A549 (cell line): ENCODE measurements at regions not wholly inside any gene's neighbourhood (a gene's known extent, or its start where the extent isn't known, plus 50 kb on each side); places are given as distances from the start of the nearest gene placed in this dataset.

Source experiments
- ATAC-seq, 2 experiments: fragments of 200-7000 bp in 1 of 2; fragments of >200 bp in 1 of 2; cut with Nextera tagmentation in 1 of 2; cut with Tn5 transposase in 1 of 2; 3 replicates each; pipeline versions ENCODE4 v1.8.0 to v1.9.1; 2018 to 2020; ENCODE audit warnings: mild to moderate bottlenecking in 1 of 2, moderate library complexity in 1 of 2
- CTCF ChIA-PET: fragments of 300-600 bp; sonication (Branson Sonifier 250); formaldehyde crosslinking; extraction: SDS; loops from one replicate; lab custom pipeline; 2021; ENCODE audit warnings: antibody characterized with exemption, inconsistent platforms; lab: Yijun Ruan, JAX
- POLR2A ChIA-PET: fragments of 350-600 bp; formaldehyde crosslinking; extraction: SDS; loops from one replicate; lab custom pipeline; 2021; ENCODE audit warnings: antibody characterized with exemption, inconsistent platforms; lab: Yijun Ruan, JAX
- DNase-seq, 2 experiments: peaks; one replicate each; pipeline versions ENCODE4 v3.0.0 to v3.0.0-alpha.2; 2011 to 2016; ENCODE audit warnings: low read depth in 1 of 2, low spot score in 1 of 2
- FAIRE-seq: peaks from 2 replicates; lab custom pipeline; 2011; peaks lifted over from hg19 to GRCh38; lab: Jason Lieb, UNC
- H3K27ac ChIP-seq, 2 experiments: fragments of >200 bp; sonication (Bioruptor Twin); formaldehyde crosslinking; 3 replicates each; pipeline ENCODE4 v1.5.1; 2016 to 2017
- H3K4me1 ChIP-seq: fragments of >200 bp; sonication (Bioruptor Twin); formaldehyde crosslinking; 3 replicates; pipeline ENCODE4 v1.6.1; 2016
- H3K4me2 ChIP-seq: fragments of >200 bp; sonication (Bioruptor Twin); formaldehyde crosslinking; 3 replicates; pipeline ENCODE4 v1.6.1; 2016
- H3K4me3 ChIP-seq: fragments of >200 bp; sonication (Bioruptor Twin); formaldehyde crosslinking; 3 replicates; pipeline ENCODE4 v1.5.1; 2016
- H3K9me3 ChIP-seq: fragments of >200 bp; sonication (Bioruptor Twin); formaldehyde crosslinking; 3 replicates; pipeline ENCODE4 v1.6.1; 2016
- ATOH8 ChIP-seq: fragments of 250-450 bp; sonication (Bioruptor Pico); IDR thresholded peaks from 2 replicates; pipeline ENCODE4 v1.5.0; 2020; ENCODE audit warnings: low read depth, mild to moderate bottlenecking, moderate library complexity
- CHD4 ChIP-seq: fragments of 200-600 bp; sonication (generic); IDR thresholded peaks from 2 replicates; pipeline ENCODE4 v1.6.1; 2016; ENCODE audit warnings: antibody characterized with exemption, mild to moderate bottlenecking, borderline replicate concordance
- CTCF ChIP-seq: fragments of >200 bp; sonication (Bioruptor Twin); formaldehyde crosslinking; IDR thresholded peaks from 3 replicates; pipeline ENCODE4 v1.5.1; 2016
- EHMT2 ChIP-seq: fragments of 200-600 bp; sonication (generic); IDR thresholded peaks from 2 replicates; pipeline ENCODE4 v1.6.1; 2016; ENCODE audit warnings: antibody characterized with exemption, low read depth, mild to moderate bottlenecking, moderate library complexity
- ELK1 ChIP-seq: fragments of 150-350 bp; IDR thresholded peaks from 2 replicates; pipeline ENCODE4 v1.6.1; 2014; ENCODE audit warnings: low read depth, mild to moderate bottlenecking, low read length
- EP300 ChIP-seq, 2 experiments: fragments of >200 bp; sonication (Bioruptor Twin); formaldehyde crosslinking; IDR thresholded peaks; 2 replicates in 1 of 2; 3 replicates in 1 of 2; pipeline ENCODE4 v1.6.1; 2016 to 2017
- FOSB ChIP-seq: fragments of 250-450 bp; sonication (Bioruptor Pico); IDR thresholded peaks from 2 replicates; pipeline ENCODE4 v1.5.0; 2020; ENCODE audit warnings: mild to moderate bottlenecking, moderate library complexity
- FOSL2 ChIP-seq, 2 experiments: fragments of 450-650 bp in 1 of 2; fragments of >200 bp in 1 of 2; sonication (Bioruptor Twin) in 1 of 2; formaldehyde crosslinking; IDR thresholded peaks; 2 replicates each; pipeline versions ENCODE4 v1.5.0 to v1.6.1; 2016 to 2020; ENCODE audit warnings: mild to moderate bottlenecking in 1 of 2, moderate library complexity in 1 of 2
- HEYL ChIP-seq: fragments of 250-450 bp; sonication (Bioruptor Pico); IDR thresholded peaks from 2 replicates; pipeline ENCODE4 v1.8.0; 2021; ENCODE audit warnings: mild to moderate bottlenecking, moderate library complexity
- HOXB13 ChIP-seq: fragments of 250-450 bp; sonication (Bioruptor Pico); IDR thresholded peaks from 2 replicates; pipeline ENCODE4 v1.5.0; 2020; ENCODE audit warnings: low read depth, mild to moderate bottlenecking, moderate library complexity
- KDM5A ChIP-seq: fragments of 200-600 bp; sonication (generic); IDR thresholded peaks from 2 replicates; pipeline ENCODE4 v1.6.1; 2016; ENCODE audit warnings: antibody characterized with exemption, mild to moderate bottlenecking
- MAFK ChIP-seq: fragments of 450-650 bp; IDR thresholded peaks from 2 replicates; pipeline ENCODE4 v1.6.1; 2014; ENCODE audit not compliant: partially characterized antibody
- MYC ChIP-seq: IDR thresholded peaks from 2 replicates; pipeline ENCODE4 v1.6.1; 2012; ENCODE audit warnings: mild to moderate bottlenecking, inconsistent platforms, low read length, improper control_type of control experiment, borderline replicate concordance
- NPAS2 ChIP-seq: fragments of 250-450 bp; sonication (Bioruptor Pico); IDR thresholded peaks from 2 replicates; pipeline ENCODE4 v1.8.0; 2022; ENCODE audit warnings: mild to moderate bottlenecking, moderate library complexity, borderline replicate concordance
- NR3C1 ChIP-seq: fragments of >200 bp; sonication (Bioruptor Twin); formaldehyde crosslinking; IDR thresholded peaks from 3 replicates; pipeline ENCODE4 v1.6.1; 2017
- PBX3 ChIP-seq: IDR thresholded peaks from 2 replicates; pipeline ENCODE4 v1.6.1; 2012
- RAD21 ChIP-seq, 2 experiments: fragments of >200 bp in 1 of 2; sonication (Bioruptor Twin) in 1 of 2; formaldehyde crosslinking in 1 of 2; IDR thresholded peaks in 1 of 2; conservative IDR thresholded peaks in 1 of 2; 2 replicates in 1 of 2; 3 replicates in 1 of 2; pipeline ENCODE4 v1.6.1; 2012 to 2018; ENCODE audit warnings: inconsistent platforms in 1 of 2
- RFX5 ChIP-seq: fragments of 450-650 bp; IDR thresholded peaks from 2 replicates; pipeline ENCODE4 v1.7.1; 2014; ENCODE audit warnings: antibody characterized with exemption, mild to moderate bottlenecking, moderate library complexity
- RNF2 ChIP-seq: fragments of 200-600 bp; sonication (generic); IDR thresholded peaks from 2 replicates; pipeline ENCODE4 v1.6.1; 2016; ENCODE audit warnings: low read depth, mild to moderate bottlenecking, antibody characterized with exemption, moderate library complexity, borderline replicate concordance
- SMC3 ChIP-seq: fragments of >200 bp; sonication (Bioruptor Twin); formaldehyde crosslinking; IDR thresholded peaks from 3 replicates; pipeline ENCODE4 v1.6.1; 2018; ENCODE audit warnings: inconsistent platforms
- TFCP2L1 ChIP-seq: fragments of 250-450 bp; sonication (Bioruptor Pico); IDR thresholded peaks from 2 replicates; pipeline ENCODE4 v1.5.0; 2021; ENCODE audit warnings: mild to moderate bottlenecking
- TP53 ChIP-seq: fragments of 250-450 bp; sonication (Bioruptor Pico); IDR thresholded peaks from 2 replicates; pipeline ENCODE4 v1.5.0; 2021; ENCODE audit warnings: mild to moderate bottlenecking, moderate library complexity
- ZC3H11A ChIP-seq: fragments of 450-650 bp; IDR thresholded peaks from 2 replicates; pipeline ENCODE4 v1.6.1; 2014; ENCODE audit warnings: antibody characterized with exemption, mild to moderate bottlenecking
- ZFP36 ChIP-seq: fragments of 450-650 bp; IDR thresholded peaks from 2 replicates; pipeline ENCODE4 v1.6.1; 2014; ENCODE audit warnings: borderline replicate concordance; ENCODE audit not compliant: partially characterized antibody
- WGBS: methylation state at CpG from one replicate; pipeline ENCODE4 v1.1.6; 2017; ENCODE audit errors: missing lambda C conversion rate; 5-methylcytosine and 5-hydroxymethylcytosine counted together
- TF ChIP-seq, protein P1 (sequence below): fragments of 450-650 bp; IDR thresholded peaks from 2 replicates; pipeline ENCODE4 v1.6.1; 2014; ENCODE audit warnings: antibody characterized with exemption

DNA sequence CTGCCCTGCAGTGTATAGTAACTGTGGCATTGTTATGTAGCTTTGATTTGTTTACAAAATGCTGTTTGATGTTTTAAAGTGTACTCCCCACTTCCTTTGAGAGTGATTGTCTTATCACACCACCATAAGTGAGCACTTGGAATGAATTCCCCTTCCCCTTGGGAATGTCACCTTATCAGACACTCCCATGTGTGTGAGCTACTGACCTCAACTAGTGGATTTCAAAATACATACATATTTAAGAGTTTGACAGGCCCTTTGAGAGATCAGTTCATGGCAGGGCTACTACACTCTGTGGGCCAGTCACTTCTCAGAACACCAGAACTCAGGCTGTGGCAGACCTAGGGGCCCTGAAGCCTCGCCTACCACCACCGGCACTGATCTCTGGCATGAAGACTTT is 547.6 kb downstream of the NR2F2 start:
- POLR2A ChIA-PET = no interaction called here
- TF ChIP-seq CTCF = no peak
- no peak for TF ChIP-seq MAFK
- TF ChIP-seq EHMT2 = no peak
- TF ChIP-seq CHD4 = no peak
- no peak for TF ChIP-seq HEYL (CRISPR knock-in tag)
- TF ChIP-seq TFCP2L1 (CRISPR knock-in tag) = no peak
- no peak for TF ChIP-seq HOXB13 (CRISPR knock-in tag)
- no peak for TF ChIP-seq ELK1
- TF ChIP-seq SMC3 = no peak
- TF ChIP-seq NPAS2 (CRISPR knock-in tag) = no peak
- no peak for TF ChIP-seq PBX3

GRCh38 chr15:96882121-96882772 is 551.7 kb downstream of the NR2F2 start:
- TF ChIP-seq FOSB (no peak), RNF2 (no peak), ATOH8 (CRISPR knock-in tag) (no peak), MYC (no peak), KDM5A (no peak), NR3C1 (no peak), EP300 (IDR thresholded peaks at IDR 0.05) (no peak)
- Histone ChIP-seq H3K9me3 (no peaks in the 10 kb centered on the region), H3K4me1 (no peaks in the 10 kb centered on the region), H3K4me3 (no peak overlapping the region), H3K4me2 (no peak overlapping the region), H3K27ac (no peak overlapping the region)
- POLR2A ChIA-PET = no interaction called here
- no peak for DNase-seq
- no peak for ATAC-seq
- no peak for FAIRE-seq
- CTCF ChIA-PET = no interaction called here
- WGBS = 17% methylated on average over 4 of the region's 4 CpGs

More for the DNA sequence above, 547.6 kb downstream of the NR2F2 start:
- no peak overlapping the region for H3K4me3 ChIP-seq
- H3K9me3 ChIP-seq = no peaks in the 10 kb centered on the region
- DNase-seq (no peak), ATAC-seq (no peak), FAIRE-seq (no peak)
- no peak overlapping the region for H3K4me2 ChIP-seq
- CTCF ChIA-PET = interaction anchor here (0.9 kb wide), 1 partner anchor 551 kb away, joined by 3 read pairs; no protein-coding TSS in a partner anchor
- no peaks in the 10 kb centered on the region for H3K4me1 ChIP-seq
- 44% methylated on average over 2 of the region's 2 CpGs for WGBS
- no peak overlapping the region for H3K27ac ChIP-seq

- DNase-seq = no peak
- WGBS = 5% methylated on average over 1 of the region's 1 CpG
- CTCF ChIA-PET = no interaction called here
- Histone ChIP-seq H3K27ac (no peak overlapping the region), H3K4me1 (no peaks in the 10 kb centered on the region), H3K4me2 (no peak overlapping the region), H3K9me3 (no peaks in the 10 kb centered on the region), H3K4me3 (no peak overlapping the region)
- POLR2A ChIA-PET = no interaction called here
- no peak for FAIRE-seq
- no peak for ATAC-seq
- TF ChIP-seq SMC3 = no peak
- TF ChIP-seq, protein P1, sequence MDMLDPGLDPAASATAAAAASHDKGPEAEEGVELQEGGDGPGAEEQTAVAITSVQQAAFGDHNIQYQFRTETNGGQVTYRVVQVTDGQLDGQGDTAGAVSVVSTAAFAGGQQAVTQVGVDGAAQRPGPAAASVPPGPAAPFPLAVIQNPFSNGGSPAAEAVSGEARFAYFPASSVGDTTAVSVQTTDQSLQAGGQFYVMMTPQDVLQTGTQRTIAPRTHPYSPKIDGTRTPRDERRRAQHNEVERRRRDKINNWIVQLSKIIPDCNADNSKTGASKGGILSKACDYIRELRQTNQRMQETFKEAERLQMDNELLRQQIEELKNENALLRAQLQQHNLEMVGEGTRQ = no peak
- TF ChIP-seq RAD21 (conservative IDR thresholded peaks at IDR 0.05 in 1 of 2, IDR thresholded peaks at IDR 0.05 in 1 of 2) = no peak
- no peak for TF ChIP-seq TFCP2L1 (CRISPR knock-in tag)
- no peak for TF ChIP-seq RFX5
- no peak for TF ChIP-seq ZC3H11A
- TF ChIP-seq TP53 = no peak
- TF ChIP-seq ZFP36 = no peak
- no peak for TF ChIP-seq FOSL2 (IDR thresholded peaks at IDR 0.05)
- no peak for TF ChIP-seq FOSL2 (CRISPR knock-in tag; IDR thresholded peaks at IDR 0.05)
- no peak for TF ChIP-seq RNF2
- TF ChIP-seq ATOH8 (CRISPR knock-in tag) = no peak
Observed at GRCh38 chr15:96887730-96888129, 557.2 kb downstream of the NR2F2 start.
